HS-27A (cell line): ENCODE measurements at regions not wholly inside any gene's neighbourhood (a gene's known extent, or its start where the extent isn't known, plus 50 kb on each side); places are given as distances from the start of the nearest gene placed in this dataset.

Source experiments
- DNase-seq: peaks from one replicate; pipeline ENCODE4 v3.0.0-alpha.2; 2012; ENCODE audit warnings: low read depth, missing footprints

GRCh38 chr19:28290963-28291657, 921.8 kb downstream of the UQCRFS1 start:
- DNase-seq: no peak

DNA sequence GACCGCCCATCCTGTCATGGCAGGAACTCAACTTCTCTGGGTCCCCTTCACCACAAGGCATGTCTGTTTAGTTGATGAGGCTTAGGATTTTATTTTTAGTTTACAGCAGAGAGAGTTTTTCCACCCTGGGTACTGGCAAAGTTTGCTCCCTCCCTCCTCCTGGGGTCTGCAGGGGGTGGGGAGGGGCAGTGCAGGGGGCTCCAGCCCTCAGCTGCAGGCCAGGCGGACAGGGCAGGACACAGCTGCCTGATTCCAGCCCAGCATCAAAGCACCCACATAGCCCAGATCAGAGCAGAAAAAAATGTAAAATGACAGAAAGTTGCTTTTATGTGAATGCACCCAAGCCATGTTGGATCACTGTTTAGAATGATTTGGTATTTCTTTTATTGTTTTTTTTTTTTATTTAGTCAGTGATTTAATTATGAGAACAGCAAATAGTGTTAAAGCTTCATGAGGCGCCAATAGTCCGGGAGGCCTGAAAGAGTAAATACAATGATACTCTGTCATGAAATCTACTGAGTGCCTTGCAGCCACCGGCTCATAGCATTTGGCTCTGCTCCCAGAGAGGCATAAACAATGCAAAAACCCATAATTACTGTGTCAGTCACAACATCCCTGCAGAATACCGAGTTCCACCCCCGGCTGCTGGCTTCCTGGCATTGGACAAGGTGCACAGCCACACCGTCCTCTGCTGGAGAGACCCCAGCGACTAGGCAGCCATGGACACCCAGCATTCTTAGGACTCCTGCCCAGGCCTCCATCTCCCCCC, 923.5 kb downstream of the UQCRFS1 start:
- no peak for DNase-seq

DNA sequence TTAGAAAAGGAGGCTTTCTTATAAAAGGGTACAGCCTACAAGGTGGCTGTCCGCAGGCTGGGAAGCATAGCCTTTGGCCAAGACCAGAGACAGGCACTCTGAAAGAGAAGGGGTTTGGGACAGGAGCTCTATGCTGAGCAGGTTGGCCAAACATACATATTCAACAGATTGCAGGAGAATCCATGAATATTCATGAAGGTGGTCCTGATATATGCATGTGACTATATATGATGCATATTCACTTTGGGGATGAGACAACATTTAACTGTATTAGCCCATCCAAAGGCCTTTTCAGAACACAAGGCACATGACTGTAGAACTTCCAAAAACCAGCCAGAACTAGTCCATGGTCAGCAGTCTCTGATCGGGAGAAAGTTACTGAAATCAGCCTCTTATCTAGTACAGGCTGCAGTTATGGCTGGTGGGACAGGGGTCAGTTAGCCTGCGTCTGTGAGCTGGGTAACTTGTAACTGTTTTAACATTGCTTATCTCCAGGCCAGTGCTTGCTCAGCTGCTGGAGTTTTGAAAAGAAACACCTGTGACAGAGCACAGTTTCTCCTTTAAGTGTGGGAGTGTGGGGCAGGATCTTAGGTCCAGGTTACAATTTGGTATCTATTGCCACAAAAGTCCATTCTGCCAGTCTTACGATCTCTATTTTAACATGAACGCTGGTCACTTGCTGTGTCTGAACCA, 924.2 kb downstream of the UQCRFS1 start:
- no peak for DNase-seq

DNA sequence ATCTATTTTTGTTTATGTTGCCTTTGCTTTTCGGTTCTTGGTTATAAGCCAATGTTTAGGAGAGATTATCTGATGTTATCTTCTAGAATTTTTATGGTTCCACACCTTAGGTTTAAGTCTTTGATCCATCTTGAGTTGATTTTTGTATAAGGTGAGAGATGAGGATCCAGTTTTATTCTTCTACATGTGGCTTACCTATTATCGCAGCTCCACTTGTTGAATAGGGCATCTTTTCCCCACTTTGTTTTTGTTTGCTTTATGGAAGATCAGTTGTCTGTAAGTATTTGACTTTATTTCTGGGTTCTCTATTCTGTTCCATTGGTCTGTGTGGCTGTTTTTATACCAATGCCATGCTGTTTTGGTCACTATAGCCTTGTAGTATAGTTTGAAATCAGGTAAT, 927.0 kb downstream of the UQCRFS1 start:
- no peak for DNase-seq

- no peak for DNase-seq
Measured at GRCh38 chr19:28285078-28285477, 927.9 kb downstream of the UQCRFS1 start.

GRCh38 chr19:28284389-28284788, 928.6 kb downstream of the UQCRFS1 start:
- DNase-seq: no peak

- no peak for DNase-seq
Measured at GRCh38 chr19:28283592-28283991, 929.4 kb downstream of the UQCRFS1 start.

- no peak for DNase-seq
Measured at GRCh38 chr19:28281676-28282075, 931.3 kb downstream of the UQCRFS1 start.

DNA sequence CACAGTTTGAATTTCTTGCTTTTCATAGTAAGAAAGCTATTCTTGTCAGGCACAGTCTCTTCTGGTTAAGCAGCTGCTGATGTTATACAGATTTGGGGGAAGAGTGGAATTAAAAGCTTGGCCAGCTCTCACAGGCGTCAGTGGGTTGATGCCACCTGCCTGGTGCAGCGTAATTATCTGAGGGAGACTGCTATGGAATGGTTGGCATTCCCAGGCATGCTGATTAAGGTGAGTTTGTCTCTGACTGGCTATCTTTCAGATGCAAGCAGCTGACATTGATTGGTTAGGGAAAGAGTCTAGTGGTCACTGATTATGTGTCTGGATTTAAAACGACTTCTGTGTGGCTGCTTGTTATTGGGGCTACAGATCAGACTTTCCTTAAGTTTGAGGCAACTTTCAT, 948.4 kb downstream of the UQCRFS1 start:
- DNase-seq: no peak

DNA sequence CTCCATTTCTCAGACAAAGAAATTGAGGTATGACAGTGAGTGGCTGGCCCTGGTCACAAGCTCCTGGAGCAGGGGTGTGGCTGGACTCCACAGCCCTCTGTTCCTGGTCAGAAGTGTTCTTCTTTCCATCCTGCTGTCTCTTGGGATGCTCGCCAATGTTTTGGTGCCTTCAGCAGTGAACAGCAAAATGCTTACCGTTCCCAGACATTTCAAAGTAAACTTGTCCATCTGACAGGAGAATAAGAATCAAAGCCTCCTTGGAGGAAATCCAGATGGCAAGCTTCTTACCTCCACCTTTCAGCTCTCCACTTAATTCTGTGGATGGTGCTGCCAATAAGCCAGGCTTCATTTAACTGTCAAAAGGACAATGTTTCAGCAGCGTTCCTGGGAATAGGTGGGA, 954.1 kb downstream of the UQCRFS1 start:
- no peak for DNase-seq

DNA sequence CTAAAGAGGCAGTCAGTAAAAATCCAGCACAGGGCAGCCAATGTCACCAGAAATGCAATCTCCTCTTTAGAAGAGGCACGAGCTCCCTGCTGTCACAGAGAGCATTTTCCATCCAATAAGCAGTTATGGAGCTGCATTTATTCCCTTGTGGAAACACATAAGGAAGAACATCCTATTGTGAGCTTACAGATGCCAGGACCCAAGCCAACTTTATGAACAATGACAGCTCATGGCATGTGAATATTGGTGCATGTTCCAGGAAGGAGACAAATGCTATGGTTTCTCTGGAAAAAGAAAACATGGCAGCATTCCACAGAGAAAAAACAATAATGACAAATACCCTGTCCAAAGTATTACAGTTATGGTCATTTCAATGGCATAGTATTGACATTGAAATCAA, 955.6 kb downstream of the UQCRFS1 start:
- DNase-seq: no peak

- no peak for DNase-seq
Measured at GRCh38 chr19:28247243-28247642, 965.7 kb downstream of the UQCRFS1 start.

GRCh38 chr19:28245937-28246336, 967.0 kb downstream of the UQCRFS1 start:
- DNase-seq: no peak

DNA sequence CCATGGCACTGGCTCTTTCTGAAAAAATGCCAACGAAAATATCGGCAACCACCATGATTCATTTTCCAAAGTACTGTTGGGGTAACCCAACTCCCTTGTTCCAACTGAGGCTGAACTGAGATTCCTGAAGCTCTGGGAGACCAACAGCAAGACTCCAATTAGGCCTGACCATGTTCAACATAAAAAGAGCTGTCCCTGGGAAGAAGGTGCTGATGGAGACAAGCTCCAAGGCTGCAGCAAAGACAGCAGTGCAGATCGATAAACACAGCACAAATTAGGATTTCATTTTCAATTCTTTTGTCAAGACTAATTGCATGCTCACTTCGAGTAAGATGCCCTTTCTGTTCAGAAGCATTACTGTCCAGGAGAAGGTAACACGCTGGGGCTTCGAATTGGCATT, 968.0 kb downstream of the UQCRFS1 start:
- DNase-seq: no peak

DNA sequence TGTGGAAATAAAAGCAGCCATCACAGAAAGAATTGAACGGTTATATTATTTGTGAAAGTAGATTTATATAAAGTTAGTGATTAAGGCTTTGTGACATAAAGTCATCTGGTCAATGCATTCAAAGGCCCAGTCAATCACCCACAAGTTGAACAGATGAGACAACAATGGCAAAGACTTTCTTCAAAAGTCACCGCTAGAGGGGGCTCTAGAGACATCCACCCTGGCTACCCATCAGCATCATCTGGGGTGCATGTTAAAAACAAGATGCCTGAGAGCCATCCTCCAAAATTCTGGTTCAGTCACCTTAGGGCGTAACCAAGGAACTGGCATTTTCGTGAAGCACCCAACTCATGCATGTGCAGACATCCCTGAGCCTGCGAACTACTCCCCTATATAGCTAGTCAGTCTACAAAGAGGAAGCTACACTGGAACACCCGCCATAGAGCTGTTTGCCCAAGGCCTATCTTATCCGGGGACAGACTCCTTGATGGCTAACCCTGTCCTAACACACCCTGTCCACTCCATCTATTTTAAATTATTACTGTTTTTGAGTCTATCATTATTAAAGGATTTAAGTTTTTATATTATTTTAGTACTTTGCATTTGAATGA, 970.5 kb downstream of the UQCRFS1 start:
- DNase-seq: no peak

GRCh38 chr19:28239270-28239669, 973.7 kb downstream of the UQCRFS1 start:
- DNase-seq: no peak

- no peak for DNase-seq
Measured at GRCh38 chr19:28238270-28238820, 974.6 kb downstream of the UQCRFS1 start.

DNA sequence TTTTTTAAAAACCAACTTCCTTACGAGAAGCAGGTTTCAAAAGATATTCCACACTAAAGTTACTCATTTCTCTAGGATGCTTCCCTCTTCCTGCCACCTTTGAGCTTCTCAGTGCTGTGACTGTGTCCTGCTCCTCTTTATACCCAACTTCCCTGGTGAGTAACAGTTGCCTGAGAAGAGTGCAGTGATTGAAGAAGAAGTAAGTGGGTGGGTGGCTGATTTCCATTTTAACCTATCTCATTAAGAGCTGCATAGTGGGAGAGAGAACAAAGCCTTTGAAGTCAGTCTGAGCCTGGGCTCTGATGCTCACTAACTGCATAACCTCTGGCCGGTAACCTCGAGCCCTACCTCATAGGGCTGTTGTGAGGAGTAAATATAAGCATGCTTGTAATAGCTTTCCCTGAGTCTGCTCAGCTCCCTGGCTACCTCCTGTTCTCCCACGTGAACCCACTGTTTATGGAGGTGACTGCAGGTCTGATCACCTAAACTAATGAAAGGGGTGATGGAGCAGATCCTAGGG, 977.3 kb downstream of the UQCRFS1 start:
- no peak for DNase-seq

GRCh38 chr19:28234637-28235036, 978.3 kb downstream of the UQCRFS1 start:
- no peak for DNase-seq

GRCh38 chr19:28228854-28229253, 984.1 kb downstream of the UQCRFS1 start:
- no peak for DNase-seq

DNA sequence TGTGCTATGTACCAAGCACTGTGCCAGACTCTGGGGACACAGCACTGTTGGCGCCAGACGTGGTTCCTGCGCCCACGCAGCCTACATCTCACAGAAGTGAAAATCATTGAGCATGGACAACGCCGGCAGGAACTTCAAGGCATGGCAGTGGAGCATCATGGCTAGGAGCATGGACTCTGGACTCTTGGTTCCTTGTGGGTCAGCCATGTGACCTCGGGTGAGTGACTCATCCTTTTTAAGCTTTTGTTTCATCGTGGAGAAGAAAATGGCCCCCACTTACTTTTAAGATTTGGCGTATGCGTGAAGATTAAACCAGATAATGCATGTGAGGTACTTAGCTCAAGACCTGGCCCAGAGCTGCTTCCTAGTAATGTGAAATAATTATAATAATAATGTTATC, 988.5 kb downstream of the UQCRFS1 start:
- no peak for DNase-seq

- no peak for DNase-seq
Measured at GRCh38 chr19:28221736-28222135, 991.2 kb downstream of the UQCRFS1 start.
